ENCODE measurements at regions not wholly inside any gene's neighbourhood (a gene's known extent, or its start where the extent isn't known, plus 50 kb on each side); places are given as distances from the start of the nearest gene placed in this dataset.

- Histone ChIP-seq H2AFZ (no peak overlapping the region), H3K9me2 (ENCODE audit: insufficient read depth) (no peaks in the 10 kb centered on the region), H3K9me3 (ENCODE audit: low read depth) (no peaks in the 10 kb centered on the region), H3K36me3 (ENCODE audit: low read depth) (no peaks in the 10 kb centered on the region), H3K9ac (no peak overlapping the region), H3K4me2 (ENCODE audit: unreplicated experiment) (no peak overlapping the region), H3K27me3 (replicated peaks; ENCODE audit: insufficient read depth) (no peaks in the 10 kb centered on the region), H3K79me2 (ENCODE audit: insufficient read depth) (no peaks in the 10 kb centered on the region), H3K4me3 (no peak overlapping the region), H4K20me1 (ENCODE audit: insufficient read depth) (no peaks in the 10 kb centered on the region), H3F3A (ENCODE audit: insufficient read depth) (no peaks in the 10 kb centered on the region), H3K4me1 (ENCODE audit: insufficient read depth) (no peaks in the 10 kb centered on the region), H3K27ac (no peak overlapping the region)
- no peak for DNase-seq
- in situ Hi-C loops (cut with MboI), result no loop called here
- TF ChIP-seq EZH2 (IDR thresholded peaks at IDR 0.05; ENCODE audit: insufficient read depth, poor library complexity, severe bottlenecking) (no peak), EZH2phosphoT487 (IDR thresholded peaks at IDR 0.05; ENCODE audit: insufficient read depth, low read depth) (no peak)
- 67 to 70% methylated on average over 3 of the region's 3 CpGs for WGBS, 2 experiments (ENCODE audit: low coverage in 1 of 2, low lambda C conversion rate in 2 of 2, missing lambda C conversion rate in 2 of 2)
Measured at GRCh38 chr6:134651519-134651918, 298.4 kb downstream of the ALDH8A1 start.

GRCh38 chr6:134647861-134648260, 302.0 kb downstream of the ALDH8A1 start:
- Histone ChIP-seq H3K9me3 (ENCODE audit: low read depth) (no peaks in the 10 kb centered on the region), H3K27me3 (replicated peaks; ENCODE audit: insufficient read depth) (no peaks in the 10 kb centered on the region), H3K27ac (no peak overlapping the region), H3K79me2 (ENCODE audit: insufficient read depth) (no peaks in the 10 kb centered on the region), H3K4me2 (ENCODE audit: unreplicated experiment) (no peak overlapping the region), H3F3A (ENCODE audit: insufficient read depth) (no peaks in the 10 kb centered on the region), H3K4me1 (ENCODE audit: insufficient read depth) (no peaks in the 10 kb centered on the region), H4K20me1 (ENCODE audit: insufficient read depth) (no peaks in the 10 kb centered on the region), H3K9ac (no peak overlapping the region), H2AFZ (no peak overlapping the region), H3K4me3 (no peak overlapping the region), H3K9me2 (ENCODE audit: insufficient read depth) (no peaks in the 10 kb centered on the region), H3K36me3 (ENCODE audit: low read depth) (no peaks in the 10 kb centered on the region)
- in situ Hi-C loops (cut with MboI), result no loop called here
- 55 to 58% methylated on average over 3 of the region's 3 CpGs for WGBS, 2 experiments (ENCODE audit: low coverage in 1 of 2, low lambda C conversion rate in 2 of 2, missing lambda C conversion rate in 2 of 2)
- no peak for DNase-seq
- TF ChIP-seq EZH2phosphoT487 (IDR thresholded peaks at IDR 0.05; ENCODE audit: insufficient read depth, low read depth) (no peak), EZH2 (IDR thresholded peaks at IDR 0.05; ENCODE audit: insufficient read depth, poor library complexity, severe bottlenecking) (no peak)

DNA sequence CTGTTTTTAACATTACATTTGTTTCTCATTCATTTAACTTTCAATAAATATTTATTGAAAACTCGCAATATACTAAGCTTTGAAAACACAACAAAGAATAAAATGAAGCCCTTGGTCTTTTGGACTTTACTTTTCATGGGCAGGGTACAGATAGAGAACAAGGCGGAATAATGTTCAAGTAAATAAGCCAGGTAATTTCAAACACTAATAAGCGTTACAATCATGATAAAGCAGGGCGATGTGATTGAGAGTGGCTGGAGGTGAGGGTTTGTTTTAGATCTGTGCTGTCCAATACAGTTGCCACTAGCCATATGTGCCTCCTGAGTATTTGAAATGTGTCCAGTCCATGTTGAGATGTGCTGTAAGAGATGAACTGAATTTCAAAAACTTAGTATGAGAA, 307.1 kb downstream of the ALDH8A1 start:
- no peaks in the 10 kb centered on the region for H4K20me1 ChIP-seq (ENCODE audit: insufficient read depth)
- no peaks in the 10 kb centered on the region for H3F3A ChIP-seq (ENCODE audit: insufficient read depth)
- no peak overlapping the region for H2AFZ ChIP-seq
- no peak overlapping the region for H3K4me2 ChIP-seq (ENCODE audit: unreplicated experiment)
- H3K4me1 ChIP-seq (ENCODE audit: insufficient read depth), result peaks cover 8% of the 10 kb centered on the region
- H3K9me3 ChIP-seq (ENCODE audit: low read depth), result no peaks in the 10 kb centered on the region
- 95 to 97% methylated on average over 4 of the region's 4 CpGs for WGBS, 2 experiments (ENCODE audit: low coverage in 1 of 2, low lambda C conversion rate in 2 of 2, missing lambda C conversion rate in 2 of 2)
- no peak overlapping the region for H3K9ac ChIP-seq
- no peak for DNase-seq
- H3K27me3 ChIP-seq (replicated peaks; ENCODE audit: insufficient read depth), result no peaks in the 10 kb centered on the region
- no peak overlapping the region for H3K4me3 ChIP-seq
- TF ChIP-seq EZH2 (IDR thresholded peaks at IDR 0.05; ENCODE audit: insufficient read depth, poor library complexity, severe bottlenecking) (no peak), EZH2phosphoT487 (IDR thresholded peaks at IDR 0.05; ENCODE audit: insufficient read depth, low read depth) (no peak)
- no peaks in the 10 kb centered on the region for H3K36me3 ChIP-seq (ENCODE audit: low read depth)
- no peaks in the 10 kb centered on the region for H3K9me2 ChIP-seq (ENCODE audit: insufficient read depth)
- H3K27ac ChIP-seq, result no peak overlapping the region
- in situ Hi-C loops (cut with MboI), result loop anchor here (5.0 kb wide), 1 partner anchor 476 kb away; no protein-coding TSS in a partner anchor
- no peaks in the 10 kb centered on the region for H3K79me2 ChIP-seq (ENCODE audit: insufficient read depth)

DNA sequence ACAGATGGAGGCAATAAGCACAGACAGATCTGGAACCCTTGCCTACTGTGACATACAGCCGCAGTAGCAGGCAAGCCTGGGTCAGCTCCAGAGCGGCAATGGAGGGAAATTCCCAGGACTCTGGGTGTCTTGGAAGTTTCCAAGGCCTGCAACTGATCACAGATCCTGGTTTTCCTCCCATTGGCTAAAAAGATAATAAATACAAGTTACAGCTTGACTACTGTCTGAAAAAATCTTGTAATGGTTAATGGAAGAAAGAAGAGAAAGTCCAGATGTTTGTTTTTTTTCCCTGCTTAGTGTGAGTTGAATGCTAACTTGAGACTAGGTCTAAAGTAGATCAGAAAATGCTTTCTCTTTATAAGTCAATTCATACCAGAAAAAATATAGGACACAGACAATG, 307.6 kb downstream of the ALDH8A1 start:
- H3K79me2 ChIP-seq (ENCODE audit: insufficient read depth), result no peaks in the 10 kb centered on the region
- no peak for TF ChIP-seq EZH2 (IDR thresholded peaks at IDR 0.05; ENCODE audit: insufficient read depth, poor library complexity, severe bottlenecking)

DNA sequence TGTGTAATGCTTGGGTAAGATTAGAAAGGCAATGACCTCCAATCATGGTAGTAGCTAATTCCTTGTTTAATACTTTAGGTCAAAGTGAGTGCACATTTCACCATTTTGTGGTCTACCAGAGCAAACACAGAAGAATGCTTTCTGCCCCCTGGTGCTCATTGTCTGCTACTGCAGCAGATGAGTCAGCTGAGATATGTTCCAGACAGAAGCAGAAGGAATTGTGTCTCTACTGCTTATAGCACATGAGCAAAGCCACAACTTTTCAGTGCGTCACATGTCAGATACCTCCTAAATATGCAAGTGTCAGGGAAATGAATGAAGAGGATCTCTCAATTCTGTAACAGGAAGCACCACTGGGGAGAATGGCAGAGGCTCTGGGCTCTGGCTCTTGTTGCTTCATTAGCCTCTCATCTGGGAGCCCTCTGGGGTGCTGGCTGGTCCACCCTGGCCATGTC, 308.9 kb downstream of the ALDH8A1 start:
- Histone ChIP-seq H3K9me3 (ENCODE audit: low read depth) (no peaks in the 10 kb centered on the region), H3K4me1 (ENCODE audit: insufficient read depth) (peaks cover 8% of the 10 kb centered on the region), H3K79me2 (ENCODE audit: insufficient read depth) (no peaks in the 10 kb centered on the region), H3K4me2 (ENCODE audit: unreplicated experiment) (no peak overlapping the region), H3K36me3 (ENCODE audit: low read depth) (no peaks in the 10 kb centered on the region), H2AFZ (peak overlapping the region; percentile 40), H3F3A (ENCODE audit: insufficient read depth) (no peaks in the 10 kb centered on the region), H4K20me1 (ENCODE audit: insufficient read depth) (no peaks in the 10 kb centered on the region), H3K9ac (no peak overlapping the region), H3K4me3 (no peak overlapping the region), H3K27me3 (replicated peaks; ENCODE audit: insufficient read depth) (no peaks in the 10 kb centered on the region), H3K27ac (no peak overlapping the region), H3K9me2 (ENCODE audit: insufficient read depth) (no peaks in the 10 kb centered on the region)
- peak; percentile 90 for DNase-seq
- in situ Hi-C loops (cut with MboI), result loop anchor here (5.0 kb wide), 1 partner anchor 474 kb away; no protein-coding TSS in a partner anchor
- TF ChIP-seq EZH2phosphoT487 (IDR thresholded peaks at IDR 0.05; ENCODE audit: insufficient read depth, low read depth) (no peak), EZH2 (IDR thresholded peaks at IDR 0.05; ENCODE audit: insufficient read depth, poor library complexity, severe bottlenecking) (no peak)
- 10 to 11% methylated on average over 1 of the region's 1 CpG for WGBS, 2 experiments (ENCODE audit: low coverage in 1 of 2, low lambda C conversion rate in 2 of 2, missing lambda C conversion rate in 2 of 2)

More for the DNA sequence above, 307.6 kb downstream of the ALDH8A1 start:
- in situ Hi-C loops (cut with MboI), result loop anchor here (5.0 kb wide), 1 partner anchor 475 kb away; no protein-coding TSS in a partner anchor
- Histone ChIP-seq H3K27me3 (replicated peaks; ENCODE audit: insufficient read depth) (no peaks in the 10 kb centered on the region), H3K4me2 (ENCODE audit: unreplicated experiment) (no peak overlapping the region), H3K4me3 (no peak overlapping the region), H3K9me3 (ENCODE audit: low read depth) (no peaks in the 10 kb centered on the region), H3K36me3 (ENCODE audit: low read depth) (no peaks in the 10 kb centered on the region), H4K20me1 (ENCODE audit: insufficient read depth) (no peaks in the 10 kb centered on the region), H2AFZ (no peak overlapping the region), H3K27ac (no peak overlapping the region), H3K9me2 (ENCODE audit: insufficient read depth) (no peaks in the 10 kb centered on the region), H3K9ac (no peak overlapping the region), H3F3A (ENCODE audit: insufficient read depth) (no peaks in the 10 kb centered on the region), H3K4me1 (ENCODE audit: insufficient read depth) (peaks cover 8% of the 10 kb centered on the region)
- no peak for DNase-seq
- WGBS, 2 experiments (ENCODE audit: low coverage in 1 of 2, low lambda C conversion rate in 2 of 2, missing lambda C conversion rate in 2 of 2), result 81 to 91% methylated on average over 2 of the region's 2 CpGs
